Fibroblast of the conjunctiva (primary cell): ENCODE measurements at regions not wholly inside any gene's neighbourhood (a gene's known extent, or its start where the extent isn't known, plus 50 kb on each side); places are given as distances from the start of the nearest gene placed in this dataset.

Experiments
- DNase-seq: peaks from one replicate; pipeline ENCODE4 v3.0.0-alpha.2; 2010; ENCODE audit warnings: low read depth

DNA sequence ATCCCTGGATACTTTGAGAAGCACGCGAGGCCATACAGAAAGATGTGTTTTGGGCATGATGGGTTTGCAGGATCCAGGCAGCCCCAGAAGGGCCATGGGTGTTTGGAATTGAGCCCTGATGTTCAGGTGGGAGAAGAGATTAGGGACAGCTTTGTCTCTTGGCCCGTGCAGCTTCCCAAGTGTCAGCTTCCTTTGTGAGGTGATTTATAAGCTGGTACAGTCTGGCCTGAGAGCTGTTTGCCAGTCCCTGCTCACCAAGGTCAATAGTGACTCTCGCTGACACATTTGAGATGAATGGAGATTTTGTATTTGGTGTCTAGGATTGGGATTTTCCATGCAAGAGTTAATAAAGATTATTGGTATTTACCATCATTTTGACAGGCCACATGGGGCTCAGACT, 165.9 kb downstream of the ICE1 start:
- no peak for DNase-seq

- no peak for DNase-seq
These were observed 165.0 kb downstream of the ICE1 start for GRCh38 chr5:5587474-5587873.

DNA sequence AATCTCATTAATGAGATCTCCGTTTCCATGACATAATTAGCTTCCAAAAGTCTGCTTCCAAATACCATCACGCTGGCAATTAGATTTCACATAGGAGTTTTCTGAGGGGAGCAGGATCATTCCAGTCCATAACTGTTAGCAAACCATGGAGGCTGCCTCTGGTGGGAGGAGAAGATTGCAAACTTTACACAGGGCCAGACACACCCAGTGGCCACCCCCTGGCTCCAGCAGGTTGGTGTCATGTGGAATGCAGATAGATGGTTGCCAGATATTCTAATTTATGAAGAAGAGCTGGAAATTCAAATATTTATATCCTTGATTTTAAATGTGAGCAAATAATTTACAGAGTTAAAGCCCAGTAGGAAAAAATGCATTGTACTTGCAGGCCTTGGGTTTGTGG, 164.2 kb downstream of the ICE1 start:
- DNase-seq, result no peak

DNA sequence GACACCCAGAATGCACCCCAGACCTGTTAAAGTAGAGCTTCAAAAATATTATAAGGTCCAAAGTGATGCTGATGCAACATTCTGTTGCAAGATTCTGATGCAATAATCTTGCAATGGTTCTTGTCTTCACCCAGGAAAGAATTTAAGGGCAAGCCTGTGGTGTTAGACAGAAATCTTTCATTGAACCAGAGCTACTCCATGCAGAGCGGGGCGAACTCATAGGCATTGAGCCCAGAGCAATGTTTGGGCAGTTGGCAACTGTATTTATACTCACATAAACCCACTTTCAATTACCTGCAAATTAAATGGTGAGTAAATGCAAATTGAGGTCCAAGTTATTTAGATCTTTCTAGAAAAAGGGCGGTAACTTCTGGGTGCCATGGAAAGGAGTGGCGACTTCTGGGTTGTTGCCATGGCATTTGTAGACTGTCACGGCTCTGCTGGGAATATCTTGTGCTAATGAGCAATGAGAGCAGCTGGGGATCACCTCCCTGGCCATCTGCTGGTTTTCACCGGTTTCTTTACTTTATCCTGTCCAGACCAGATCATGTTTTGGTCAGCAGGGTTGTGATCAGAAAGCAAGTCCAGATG, 163.4 kb downstream of the ICE1 start:
- DNase-seq, result no peak

GRCh38 chr5:5584751-5585150, 162.3 kb downstream of the ICE1 start:
- no peak for DNase-seq

DNA sequence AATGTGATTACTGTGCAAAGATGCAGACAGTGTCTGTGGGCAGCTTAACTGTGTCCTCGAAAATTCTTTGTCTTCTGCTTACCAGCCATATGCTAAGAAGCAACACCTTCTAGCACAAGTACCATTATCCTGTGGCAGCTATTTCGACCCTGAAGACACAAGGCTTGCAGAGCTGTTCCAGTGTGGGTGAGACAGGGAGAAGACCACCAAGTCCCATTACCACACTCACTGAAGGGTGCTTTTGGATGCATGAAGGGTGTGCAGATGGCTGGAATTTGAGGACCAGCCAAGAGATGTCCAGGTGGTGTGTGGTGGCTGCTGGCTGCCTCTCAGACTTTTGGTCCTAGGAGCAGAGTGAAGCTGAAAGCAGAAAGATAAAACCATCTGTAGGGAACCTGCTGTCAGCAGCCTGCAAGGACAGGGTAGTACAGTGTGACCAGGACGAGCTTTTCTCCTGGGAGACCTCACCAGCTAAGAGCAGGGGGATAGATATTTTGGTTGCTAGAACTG, 161.8 kb downstream of the ICE1 start:
- DNase-seq, result no peak

GRCh38 chr5:5583832-5584231, 161.4 kb downstream of the ICE1 start:
- no peak for DNase-seq

GRCh38 chr5:5583023-5583765, 160.7 kb downstream of the ICE1 start:
- DNase-seq, result no peak

GRCh38 chr5:5581080-5581479, 158.6 kb downstream of the ICE1 start:
- no peak for DNase-seq

DNA sequence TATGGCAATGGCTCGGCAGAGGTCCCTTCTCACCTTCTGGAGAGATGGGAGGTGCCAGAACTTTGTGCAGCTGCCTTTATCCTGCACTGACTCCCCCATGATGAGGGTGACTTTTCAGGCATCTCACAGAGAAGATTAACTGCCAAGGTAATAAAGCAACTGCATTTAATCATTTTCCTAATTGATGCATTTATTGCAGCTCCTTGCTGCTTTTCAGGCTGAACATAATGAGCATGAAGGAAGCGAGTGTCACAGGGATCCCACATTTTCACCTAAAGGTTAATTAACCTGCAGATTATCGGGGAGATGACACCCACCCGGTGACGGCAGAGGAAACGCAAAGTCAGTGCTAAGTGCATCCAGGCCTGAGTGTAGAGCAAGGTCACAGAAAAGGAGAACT, 154.3 kb downstream of the ICE1 start:
- DNase-seq, result no peak

DNA sequence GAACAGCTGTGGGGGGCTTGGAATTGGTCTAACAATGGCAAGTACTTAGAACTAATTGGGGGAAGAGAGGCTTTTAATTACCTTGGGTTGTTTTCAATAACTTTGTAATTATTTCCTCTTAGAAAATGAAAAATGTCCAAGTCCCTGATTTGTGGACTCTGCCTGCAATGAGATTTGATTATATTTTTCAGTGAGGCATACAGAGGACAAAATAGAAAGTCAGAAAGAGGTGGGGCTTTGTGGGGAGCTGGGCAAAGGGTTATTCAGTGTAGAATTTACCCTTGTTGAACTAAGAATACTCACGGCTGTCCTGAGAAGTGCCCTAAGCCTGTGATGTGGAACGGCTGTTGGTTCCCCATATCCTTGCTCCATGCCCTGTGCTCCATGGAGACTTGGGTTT, 153.0 kb downstream of the ICE1 start:
- DNase-seq, result no peak

DNA sequence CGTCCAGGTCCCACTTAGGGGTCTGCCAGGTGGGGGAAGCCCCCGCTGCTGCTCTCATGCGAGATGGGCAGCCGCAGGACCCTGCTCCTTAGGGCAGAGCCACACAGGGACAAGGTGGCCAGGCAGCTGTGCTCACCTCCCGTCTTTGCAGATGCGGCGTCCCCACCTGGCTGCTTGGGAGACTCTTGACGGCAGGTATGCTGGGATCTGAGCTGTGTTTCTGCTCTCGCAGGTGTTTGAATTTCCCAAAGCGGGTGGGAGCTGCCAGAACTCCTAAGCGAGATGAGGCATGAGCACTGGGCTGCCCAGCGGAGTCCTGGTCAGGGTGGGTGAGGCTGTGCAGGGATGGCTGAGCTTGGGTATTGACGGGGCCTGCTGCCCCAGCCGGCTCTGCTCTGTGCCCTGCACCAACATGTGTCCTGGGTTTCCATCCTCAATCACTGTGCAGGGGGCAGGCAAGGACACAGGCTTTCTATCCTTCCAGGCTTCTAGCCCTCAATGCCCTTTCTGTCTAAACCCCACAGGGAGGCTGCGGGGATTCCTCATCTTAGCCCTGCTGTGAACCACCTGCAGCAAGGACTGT, 151.4 kb downstream of the ICE1 start:
- DNase-seq, result no peak

DNA sequence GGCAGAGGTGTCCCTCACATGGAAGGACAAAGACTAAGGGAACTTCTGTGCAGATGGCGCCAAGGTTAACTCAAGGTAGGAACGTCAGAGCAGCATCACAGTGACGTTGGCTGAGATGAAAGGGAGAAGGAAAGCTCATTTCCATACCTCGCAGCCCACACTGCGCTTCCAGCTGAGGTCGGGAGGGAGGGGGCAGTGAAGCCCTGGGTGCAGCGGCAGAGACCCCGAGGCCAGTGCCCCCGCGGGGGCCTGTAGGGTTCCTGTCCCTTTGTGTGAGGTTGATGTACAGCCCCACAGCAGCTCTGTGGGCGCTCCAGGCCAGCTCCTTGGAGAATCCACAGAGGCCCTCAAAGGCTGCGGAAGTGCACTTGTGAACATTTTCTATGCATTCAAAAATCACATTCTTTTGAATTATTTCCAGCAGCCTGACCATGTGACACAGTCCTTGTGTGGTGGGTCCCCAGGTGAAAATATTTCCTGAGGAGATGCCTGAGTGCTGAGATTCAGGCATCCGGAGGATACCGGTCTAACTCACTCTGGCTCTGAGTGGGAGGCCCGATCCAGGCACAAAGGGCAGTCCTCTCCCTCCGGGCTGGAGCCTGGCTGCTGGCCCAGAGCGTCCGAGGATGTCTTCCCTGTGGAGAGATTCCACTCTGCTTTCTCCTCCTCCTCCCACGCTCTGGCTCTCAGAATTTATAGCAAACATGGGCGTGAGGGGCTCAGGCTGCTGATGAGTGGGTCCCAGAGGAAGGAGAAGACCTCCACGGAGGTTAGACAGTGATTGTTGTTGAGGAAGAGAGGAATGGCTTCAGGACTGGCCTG, 150.7 kb downstream of the ICE1 start:
- no peak for DNase-seq

DNA sequence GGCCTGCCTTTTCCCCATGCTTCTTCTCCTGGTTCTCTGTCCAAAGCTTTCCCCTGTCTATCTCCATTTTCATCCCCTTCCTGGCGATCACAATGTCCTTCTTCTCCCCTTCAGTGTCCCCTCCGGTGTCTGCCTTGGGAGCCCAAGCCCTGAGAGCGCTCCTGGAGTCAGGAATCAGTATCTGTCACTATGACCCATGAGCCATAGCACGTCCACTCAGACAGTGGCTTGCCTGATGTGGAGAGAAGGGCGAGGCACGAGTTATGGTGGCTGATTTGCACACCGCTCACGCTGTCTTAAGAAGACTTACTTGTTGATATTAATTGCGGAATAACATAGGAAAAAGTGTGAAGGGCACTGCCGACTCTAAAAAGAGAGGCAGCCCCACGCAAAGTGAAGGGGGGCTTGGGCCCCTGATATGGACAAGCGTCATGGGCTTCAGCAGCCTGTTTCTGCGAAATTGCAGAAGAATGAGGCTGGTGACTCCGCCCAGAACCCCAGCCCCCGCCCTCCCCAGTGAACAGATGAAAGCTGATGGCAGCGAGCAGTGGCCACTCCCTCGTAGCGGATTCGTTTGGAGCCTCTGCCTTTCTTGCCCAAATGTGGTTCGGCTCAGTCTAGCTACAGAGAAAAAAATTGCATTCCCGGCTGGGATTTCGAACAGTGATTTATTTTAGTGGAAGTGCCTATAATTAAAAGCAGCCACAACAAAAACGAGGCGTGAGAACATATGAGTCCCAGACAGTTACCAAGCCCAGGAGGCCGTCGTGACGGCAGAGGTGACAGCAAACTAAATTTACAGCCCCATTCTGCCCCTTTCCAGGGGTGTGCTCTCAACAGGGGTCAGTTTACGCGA, 149.8 kb downstream of the ICE1 start:
- DNase-seq, result no peak

GRCh38 chr5:5570646-5571045, 148.2 kb downstream of the ICE1 start:
- DNase-seq, result no peak

DNA sequence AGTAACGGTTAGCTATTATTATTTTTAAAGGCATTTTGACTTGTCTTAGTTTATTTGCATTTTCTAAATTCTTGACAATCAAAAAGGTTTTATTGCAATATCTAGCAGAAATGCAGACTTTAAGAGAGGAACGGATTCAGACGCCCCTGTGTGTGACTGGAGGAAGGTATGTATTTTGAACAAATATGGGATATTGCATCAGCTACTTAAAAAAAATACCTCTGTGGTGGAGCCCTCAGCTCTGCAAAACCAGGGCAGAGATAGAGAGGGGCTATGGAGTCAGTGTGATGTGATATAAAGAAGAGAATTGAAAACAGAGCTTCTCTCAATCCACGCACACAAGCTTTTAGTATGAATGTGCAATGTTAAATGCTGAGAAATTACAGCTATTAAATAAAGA, 142.4 kb downstream of the ICE1 start:
- DNase-seq, result no peak

DNA sequence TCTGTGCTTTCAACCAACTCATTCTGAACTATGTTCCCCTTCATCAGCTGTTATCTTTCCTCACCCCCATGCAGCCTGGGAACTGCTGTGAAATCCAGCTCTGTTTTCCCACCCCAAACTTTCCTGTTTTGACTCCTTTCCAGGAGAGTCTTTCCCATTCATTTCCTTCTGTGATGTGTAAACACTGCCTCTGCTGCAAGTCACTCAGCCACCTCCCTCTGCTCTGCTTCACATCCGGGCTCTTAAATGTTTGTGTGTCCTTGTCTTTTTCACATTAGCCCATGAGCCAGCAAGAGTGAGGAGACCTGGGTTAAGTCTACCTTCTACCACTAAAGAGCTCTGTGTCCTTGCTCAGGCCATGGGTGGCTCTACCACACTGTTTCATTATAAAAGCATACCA, 137.5 kb downstream of the ICE1 start:
- no peak for DNase-seq

DNA sequence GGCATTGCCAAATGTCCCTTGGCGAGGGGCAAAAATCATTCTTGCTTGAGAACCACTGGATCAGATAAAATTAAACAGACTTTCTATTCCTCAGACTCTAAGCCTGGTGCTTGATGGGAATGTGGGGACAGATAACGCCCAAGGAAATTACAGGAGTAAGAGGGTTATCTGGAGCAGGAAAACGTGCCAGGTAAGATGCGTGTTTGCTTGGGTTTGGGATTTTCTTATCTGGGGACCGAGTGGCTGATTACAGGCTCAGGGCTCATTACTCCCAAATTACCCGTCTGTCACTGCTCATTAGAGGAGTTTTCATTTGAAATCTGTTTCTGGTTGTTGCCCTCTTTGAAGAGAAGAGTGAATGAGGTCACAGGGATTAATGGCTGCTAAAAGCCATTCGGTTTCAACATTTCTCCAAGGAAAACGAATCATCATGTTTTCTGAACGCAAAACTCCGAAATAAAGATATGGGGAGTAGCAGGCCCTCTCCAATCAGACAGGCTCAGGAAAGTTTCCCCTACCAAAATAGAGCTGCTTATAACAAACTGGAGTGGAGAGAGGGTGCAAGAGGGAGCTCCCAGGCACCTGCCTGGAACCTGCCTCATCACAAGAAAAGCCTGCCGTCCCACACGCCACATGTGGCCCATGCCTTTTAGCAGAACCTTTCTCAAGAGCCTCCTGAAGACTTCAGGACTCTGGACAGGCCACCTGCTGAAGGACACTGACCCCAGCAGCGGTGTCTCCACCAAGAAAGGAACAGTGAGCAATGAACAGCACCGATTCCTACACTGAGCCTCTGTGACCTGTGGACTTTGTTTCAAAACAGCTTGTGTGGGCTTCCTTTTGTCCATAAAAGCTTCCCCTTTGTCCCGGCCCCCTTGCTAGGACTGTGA, 136.4 kb downstream of the ICE1 start:
- DNase-seq, result no peak

GRCh38 chr5:5558102-5558501, 135.6 kb downstream of the ICE1 start:
- DNase-seq, result no peak

- no peak for DNase-seq
These were observed 129.0 kb downstream of the ICE1 start for GRCh38 chr5:5551499-5551898.

DNA sequence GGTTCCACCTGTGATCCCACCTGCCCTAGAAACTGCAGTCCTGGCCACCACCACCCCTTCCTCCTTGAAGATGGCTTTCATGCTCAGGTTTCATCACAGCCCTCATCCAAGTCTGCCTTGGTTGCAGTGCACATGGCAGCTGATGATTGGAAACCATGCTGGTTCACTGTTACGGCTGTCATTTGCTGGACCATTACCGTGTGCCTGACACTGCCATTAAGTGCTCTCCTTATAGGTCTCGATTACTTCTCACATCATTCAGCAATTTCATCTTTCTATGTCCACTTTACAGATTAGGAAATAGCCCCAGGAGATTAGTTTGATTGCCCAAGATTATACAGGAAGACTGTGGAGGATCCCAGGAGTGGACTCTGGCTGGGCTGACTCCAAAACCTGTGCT, 123.9 kb downstream of the ICE1 start:
- no peak for DNase-seq
